Liver (tissue), 8 donors: ENCODE measurements at regions not wholly inside any gene's neighbourhood (a gene's known extent, or its start where the extent isn't known, plus 50 kb on each side); places are given as distances from the start of the nearest gene placed in this dataset.

ENCODE experiments used
- DNase-seq: peaks from one replicate; pipeline ENCODE4 v3.0.0-alpha.2; 2017; ENCODE audit warnings: low spot score
- H3K27ac ChIP-seq, 2 donors: one replicate each; pipeline ENCODE4 v1.7.0; 2013; ENCODE audit warnings: inconsistent platforms in 2 of 2, low read length in 2 of 2, control low read depth in 1 of 2, low read depth in 1 of 2, mild to moderate bottlenecking in 1 of 2
- H3K27me3 ChIP-seq, 4 donors: one replicate each; pipeline versions ENCODE4 v1.6.1 to v1.7.0; 2013; ENCODE audit warnings: low read length in 3 of 4, inconsistent platforms in 1 of 4, mild to moderate bottlenecking in 1 of 4, moderate library complexity in 1 of 4; ENCODE audit not compliant: control insufficient read depth in 4 of 4, insufficient read depth in 4 of 4
- H3K36me3 ChIP-seq, 4 donors: one replicate each; pipeline versions ENCODE4 v1.6.1 to v1.7.0; 2013; ENCODE audit warnings: low read length in 3 of 4, mild to moderate bottlenecking in 3 of 4, low read depth in 1 of 4, moderate library complexity in 1 of 4; ENCODE audit not compliant: control insufficient read depth in 4 of 4, insufficient read depth in 3 of 4
- H3K4me1 ChIP-seq, 4 donors: one replicate each; pipeline versions ENCODE4 v1.6.1 to v1.7.0; 2013; ENCODE audit warnings: low read length in 3 of 4, mild to moderate bottlenecking in 3 of 4, moderate library complexity in 1 of 4; ENCODE audit not compliant: control insufficient read depth in 4 of 4, insufficient read depth in 4 of 4
- H3K4me3 ChIP-seq, 3 donors: one replicate each; pipeline versions ENCODE4 v1.6.1 to v1.7.0; 2013; ENCODE audit warnings: low read length in 3 of 3, control low read depth in 1 of 3, low read depth in 1 of 3, mild to moderate bottlenecking in 1 of 3
- H3K9ac ChIP-seq, 2 donors: one replicate each; pipeline ENCODE4 v1.7.0; 2013; ENCODE audit warnings: low read length in 2 of 2, mild to moderate bottlenecking in 2 of 2, moderate library complexity in 2 of 2, control low read depth in 1 of 2, low read depth in 1 of 2
- H3K9me3 ChIP-seq, 4 donors: one replicate each; pipeline versions ENCODE4 v1.6.1 to v1.7.0; 2013; ENCODE audit warnings: low read length in 3 of 4; ENCODE audit not compliant: control insufficient read depth in 4 of 4
- EGR1 ChIP-seq, 2 donors: IDR thresholded peaks; 2 replicates each; pipeline ENCODE4 v1.6.1; 2016 to 2018; ENCODE audit warnings: antibody characterized with exemption in 2 of 2, low read depth in 2 of 2
- FOXA1 ChIP-seq: IDR thresholded peaks from 2 replicates; pipeline ENCODE4 v1.6.1; 2016; ENCODE audit warnings: antibody characterized with exemption
- FOXA2 ChIP-seq: IDR thresholded peaks from 2 replicates; pipeline ENCODE4 v1.6.1; 2016; ENCODE audit warnings: antibody characterized with exemption
- GABPA ChIP-seq, 2 donors: IDR thresholded peaks in 1 of 2; conservative IDR thresholded peaks in 1 of 2; 2 replicates each; pipeline ENCODE4 v1.6.1; 2016; ENCODE audit warnings: antibody characterized with exemption in 2 of 2, mild to moderate bottlenecking in 1 of 2, moderate library complexity in 1 of 2
- HNF4G ChIP-seq: IDR thresholded peaks from 2 replicates; pipeline ENCODE4 v1.6.1; 2016; ENCODE audit warnings: antibody characterized with exemption
- JUND ChIP-seq, 2 donors: IDR thresholded peaks; 2 replicates each; pipeline ENCODE4 v1.6.1; 2016; ENCODE audit warnings: antibody characterized with exemption in 2 of 2
- MAX ChIP-seq: IDR thresholded peaks from 2 replicates; pipeline ENCODE4 v1.6.1; 2016; ENCODE audit warnings: antibody characterized with exemption
- RAD21 ChIP-seq, 2 donors: IDR thresholded peaks; 2 replicates each; pipeline ENCODE4 v1.6.1; 2016; ENCODE audit warnings: antibody characterized with exemption in 2 of 2, mild to moderate bottlenecking in 2 of 2
- REST ChIP-seq: IDR thresholded peaks from 2 replicates; pipeline ENCODE4 v1.6.1; 2016; ENCODE audit warnings: antibody characterized with exemption, mild to moderate bottlenecking
- RXRA ChIP-seq, 2 donors: IDR thresholded peaks; 2 replicates each; pipeline ENCODE4 v1.6.1; 2017 to 2018; ENCODE audit warnings: antibody characterized with exemption in 2 of 2, mild to moderate bottlenecking in 1 of 2
- SP1 ChIP-seq: IDR thresholded peaks from 2 replicates; pipeline ENCODE4 v1.6.1; 2018; ENCODE audit warnings: antibody characterized with exemption, mild to moderate bottlenecking
- TAF1 ChIP-seq: conservative IDR thresholded peaks from 2 replicates; pipeline ENCODE4 v1.6.1; 2016; ENCODE audit warnings: antibody characterized with exemption, mild to moderate bottlenecking
- YY1 ChIP-seq: IDR thresholded peaks from 2 replicates; pipeline ENCODE4 v1.6.1; 2016; ENCODE audit warnings: antibody characterized with exemption, mild to moderate bottlenecking
- WGBS: extraction: QIAGEN DNeasy Blood & Tissue Kit; methylation state at CpG from one replicate; pipeline ENCODE4 v1.1.7; 2013; 5-methylcytosine and 5-hydroxymethylcytosine counted together
- TF ChIP-seq, protein P1 (sequence below): IDR thresholded peaks from 2 replicates; pipeline ENCODE4 v1.6.1; 2016; ENCODE audit warnings: antibody characterized with exemption
- TF ChIP-seq, protein P2 (sequence below): fragments of 150-350 bp; IDR thresholded peaks from 2 replicates; pipeline ENCODE4 v1.5.1; 2017; ENCODE audit warnings: improper control_type of control experiment, low read depth, low read length; ENCODE audit not compliant: missing input control
- TF ChIP-seq, protein P3 (sequence below): IDR thresholded peaks from 2 replicates; pipeline ENCODE4 v1.6.1; 2016; ENCODE audit warnings: antibody characterized with exemption
- donor health status: healthy.
- donor health status: healthy.
- donor health status: healthy.
- donor health status: healthy.
- donor health status: healthy.

- no peak for DNase-seq
- Histone ChIP-seq H3K27ac (peak overlapping the region; percentile 91 to 95), H3K9ac (peak overlapping the region; percentile 58 to 94), H3K9me3 (no peaks in the 10 kb centered on the region), H3K4me1 (peaks cover 8 to 19% (median 13%) of the 10 kb centered on the region in 4 donors), H3K27me3 (no peaks in the 10 kb centered on the region), H3K4me3 (no peak overlapping the region), H3K36me3 (no peaks in the 10 kb centered on the region)
- TF ChIP-seq RAD21 (IDR thresholded peaks at IDR 0.05) = no peak
- TF ChIP-seq, protein P1, sequence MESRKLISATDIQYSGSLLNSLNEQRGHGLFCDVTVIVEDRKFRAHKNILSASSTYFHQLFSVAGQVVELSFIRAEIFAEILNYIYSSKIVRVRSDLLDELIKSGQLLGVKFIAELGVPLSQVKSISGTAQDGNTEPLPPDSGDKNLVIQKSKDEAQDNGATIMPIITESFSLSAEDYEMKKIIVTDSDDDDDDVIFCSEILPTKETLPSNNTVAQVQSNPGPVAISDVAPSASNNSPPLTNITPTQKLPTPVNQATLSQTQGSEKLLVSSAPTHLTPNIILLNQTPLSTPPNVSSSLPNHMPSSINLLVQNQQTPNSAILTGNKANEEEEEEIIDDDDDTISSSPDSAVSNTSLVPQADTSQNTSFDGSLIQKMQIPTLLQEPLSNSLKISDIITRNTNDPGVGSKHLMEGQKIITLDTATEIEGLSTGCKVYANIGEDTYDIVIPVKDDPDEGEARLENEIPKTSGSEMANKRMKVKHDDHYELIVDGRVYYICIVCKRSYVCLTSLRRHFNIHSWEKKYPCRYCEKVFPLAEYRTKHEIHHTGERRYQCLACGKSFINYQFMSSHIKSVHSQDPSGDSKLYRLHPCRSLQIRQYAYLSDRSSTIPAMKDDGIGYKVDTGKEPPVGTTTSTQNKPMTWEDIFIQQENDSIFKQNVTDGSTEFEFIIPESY = no peak
- no peak for TF ChIP-seq RXRA (IDR thresholded peaks at IDR 0.05)
- no peak for TF ChIP-seq MAX
- TF ChIP-seq SP1 = no peak
- no peak for TF ChIP-seq JUND (IDR thresholded peaks at IDR 0.05)
- TF ChIP-seq, protein P2, sequence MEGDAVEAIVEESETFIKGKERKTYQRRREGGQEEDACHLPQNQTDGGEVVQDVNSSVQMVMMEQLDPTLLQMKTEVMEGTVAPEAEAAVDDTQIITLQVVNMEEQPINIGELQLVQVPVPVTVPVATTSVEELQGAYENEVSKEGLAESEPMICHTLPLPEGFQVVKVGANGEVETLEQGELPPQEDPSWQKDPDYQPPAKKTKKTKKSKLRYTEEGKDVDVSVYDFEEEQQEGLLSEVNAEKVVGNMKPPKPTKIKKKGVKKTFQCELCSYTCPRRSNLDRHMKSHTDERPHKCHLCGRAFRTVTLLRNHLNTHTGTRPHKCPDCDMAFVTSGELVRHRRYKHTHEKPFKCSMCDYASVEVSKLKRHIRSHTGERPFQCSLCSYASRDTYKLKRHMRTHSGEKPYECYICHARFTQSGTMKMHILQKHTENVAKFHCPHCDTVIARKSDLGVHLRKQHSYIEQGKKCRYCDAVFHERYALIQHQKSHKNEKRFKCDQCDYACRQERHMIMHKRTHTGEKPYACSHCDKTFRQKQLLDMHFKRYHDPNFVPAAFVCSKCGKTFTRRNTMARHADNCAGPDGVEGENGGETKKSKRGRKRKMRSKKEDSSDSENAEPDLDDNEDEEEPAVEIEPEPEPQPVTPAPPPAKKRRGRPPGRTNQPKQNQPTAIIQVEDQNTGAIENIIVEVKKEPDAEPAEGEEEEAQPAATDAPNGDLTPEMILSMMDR = no peak
- TF ChIP-seq FOXA2 = no peak
- TF ChIP-seq REST = no peak
- no peak for TF ChIP-seq HNF4G
- TF ChIP-seq, protein P3, sequence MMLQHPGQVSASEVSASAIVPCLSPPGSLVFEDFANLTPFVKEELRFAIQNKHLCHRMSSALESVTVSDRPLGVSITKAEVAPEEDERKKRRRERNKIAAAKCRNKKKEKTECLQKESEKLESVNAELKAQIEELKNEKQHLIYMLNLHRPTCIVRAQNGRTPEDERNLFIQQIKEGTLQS = no peak
- 54% methylated on average over 2 of the region's 2 CpGs for WGBS
Observed at GRCh38 chr1:234988155-234988517, 140.5 kb downstream of the TOMM20 start.

GRCh38 chr1:234987415-234988154, 141.1 kb downstream of the TOMM20 start:
- no peaks in the 10 kb centered on the region for H3K36me3 ChIP-seq
- H3K9ac ChIP-seq = peak overlapping the region; percentile 58 to 94
- peak overlapping the region; percentile 91 to 95 for H3K27ac ChIP-seq
- no peaks in the 10 kb centered on the region for H3K9me3 ChIP-seq
- no peak overlapping the region for H3K4me3 ChIP-seq
- peaks cover 8 to 19% (median 13%) of the 10 kb centered on the region in 4 donors for H3K4me1 ChIP-seq
- H3K27me3 ChIP-seq = no peaks in the 10 kb centered on the region
- DNase-seq = no peak
- WGBS = 38% methylated on average over 14 of the region's 14 CpGs
- TF ChIP-seq RXRA (IDR thresholded peaks at IDR 0.05) (peak; percentile 69 to 84), EGR1 (IDR thresholded peaks at IDR 0.05; ENCODE audit: low read depth in 2 of 2) (no peak), GABPA (IDR thresholded peaks at IDR 0.05 in 1 of 2, conservative IDR thresholded peaks at IDR 0.05 in 1 of 2) (peak in 1 of 2 donors; percentile 10), FOXA2 (peak; percentile 10), JUND (IDR thresholded peaks at IDR 0.05) (peak; percentile 34 to 78), TAF1 (peak; percentile 36), RAD21 (IDR thresholded peaks at IDR 0.05) (peak; percentile 68 to 77), FOXA1 (no peak), YY1 (peak; percentile 76)
- TF ChIP-seq, protein P1 = peak; percentile 55
- TF ChIP-seq, protein P2 = peak; percentile 17
- TF ChIP-seq, protein P3 = peak; percentile 9
